ENCODE measurements at regions not wholly inside any gene's neighbourhood (a gene's known extent, or its start where the extent isn't known, plus 50 kb on each side); places are given as distances from the start of the nearest gene placed in this dataset.
"Not testable (repeated sequence)": the region's sequence is repeated elsewhere in the genome, so short reads cannot be mapped to it uniquely, and the experiment has no call there.

GRCh38 chr21:32828908-32829307 lies 57.4 kb upstream of the PAXBP1 start:
- Mint-ChIP-seq H3K4me1 (ENCODE audit: low read depth, unreplicated experiment) (no peaks in the 10 kb centered on the region), H3K27me3 (ENCODE audit: low read depth, unreplicated experiment) (no peaks in the 10 kb centered on the region), H3K36me3 (ENCODE audit: low read depth, unreplicated experiment) (no peaks in the 10 kb centered on the region), H3K4me3 (ENCODE audit: unreplicated experiment) (no peak overlapping the region), H3K9me3 (ENCODE audit: unreplicated experiment) (no peaks in the 10 kb centered on the region), H3K27ac (ENCODE audit: unreplicated experiment) (no peak overlapping the region)
- H3K4me3 ChIP-seq (ENCODE audit: insufficient read depth, low read depth, low read length): no peak overlapping the region
- H3K9me3 ChIP-seq (ENCODE audit: insufficient read depth, low read depth, low read length): no peaks in the 10 kb centered on the region
- no peak for DNase-seq (ENCODE audit: low read depth)
- FAIRE-seq: no peak
- no peak overlapping the region for H2AFZ ChIP-seq (ENCODE audit: low read depth, low read length)
- no peaks in the 10 kb centered on the region for H4K20me1 ChIP-seq (ENCODE audit: insufficient read depth, low read length)
- H3K9ac ChIP-seq (ENCODE audit: low read length): no peak overlapping the region
- H3K27ac ChIP-seq (ENCODE audit: low read depth, low read length): no peak overlapping the region
- no peaks in the 10 kb centered on the region for H3K4me1 ChIP-seq (ENCODE audit: insufficient read depth, low read length)
- H3K36me3 ChIP-seq (ENCODE audit: insufficient read depth, low read length): no peaks in the 10 kb centered on the region
- TF ChIP-seq EZH2 (IDR thresholded peaks at IDR 0.05; ENCODE audit: insufficient read depth, low read length): no peak
- TF ChIP-seq, protein P1, sequence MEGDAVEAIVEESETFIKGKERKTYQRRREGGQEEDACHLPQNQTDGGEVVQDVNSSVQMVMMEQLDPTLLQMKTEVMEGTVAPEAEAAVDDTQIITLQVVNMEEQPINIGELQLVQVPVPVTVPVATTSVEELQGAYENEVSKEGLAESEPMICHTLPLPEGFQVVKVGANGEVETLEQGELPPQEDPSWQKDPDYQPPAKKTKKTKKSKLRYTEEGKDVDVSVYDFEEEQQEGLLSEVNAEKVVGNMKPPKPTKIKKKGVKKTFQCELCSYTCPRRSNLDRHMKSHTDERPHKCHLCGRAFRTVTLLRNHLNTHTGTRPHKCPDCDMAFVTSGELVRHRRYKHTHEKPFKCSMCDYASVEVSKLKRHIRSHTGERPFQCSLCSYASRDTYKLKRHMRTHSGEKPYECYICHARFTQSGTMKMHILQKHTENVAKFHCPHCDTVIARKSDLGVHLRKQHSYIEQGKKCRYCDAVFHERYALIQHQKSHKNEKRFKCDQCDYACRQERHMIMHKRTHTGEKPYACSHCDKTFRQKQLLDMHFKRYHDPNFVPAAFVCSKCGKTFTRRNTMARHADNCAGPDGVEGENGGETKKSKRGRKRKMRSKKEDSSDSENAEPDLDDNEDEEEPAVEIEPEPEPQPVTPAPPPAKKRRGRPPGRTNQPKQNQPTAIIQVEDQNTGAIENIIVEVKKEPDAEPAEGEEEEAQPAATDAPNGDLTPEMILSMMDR (IDR thresholded peaks at IDR 0.05; ENCODE audit: insufficient read depth, low read depth, low read length): no peak
- peaks cover 7% of the 10 kb centered on the region for H3K27me3 ChIP-seq (ENCODE audit: insufficient read depth, low read length)
- no peaks in the 10 kb centered on the region for H3K79me2 ChIP-seq (ENCODE audit: insufficient read depth, low read length)
- no peak overlapping the region for H3K4me2 ChIP-seq (ENCODE audit: low read length)

GRCh38 chr21:32829504-32829903 lies 57.9 kb upstream of the PAXBP1 start:
- Histone ChIP-seq H3K4me1 (ENCODE audit: insufficient read depth, low read length) (no peaks in the 10 kb centered on the region), H4K20me1 (ENCODE audit: insufficient read depth, low read length) (no peaks in the 10 kb centered on the region), H2AFZ (ENCODE audit: low read depth, low read length) (no peak overlapping the region), H3K9me3 (ENCODE audit: insufficient read depth, low read depth, low read length) (no peaks in the 10 kb centered on the region), H3K4me2 (ENCODE audit: low read length) (no peak overlapping the region), H3K27ac (ENCODE audit: low read depth, low read length) (no peak overlapping the region), H3K9ac (ENCODE audit: low read length) (no peak overlapping the region), H3K27me3 (ENCODE audit: insufficient read depth, low read length) (peaks cover 12% of the 10 kb centered on the region), H3K4me3 (ENCODE audit: insufficient read depth, low read depth, low read length) (no peak overlapping the region), H3K79me2 (ENCODE audit: insufficient read depth, low read length) (no peaks in the 10 kb centered on the region), H3K36me3 (ENCODE audit: insufficient read depth, low read length) (no peaks in the 10 kb centered on the region)
- TF ChIP-seq, protein P1 (IDR thresholded peaks at IDR 0.05; ENCODE audit: insufficient read depth, low read depth, low read length): no peak
- TF ChIP-seq EZH2 (IDR thresholded peaks at IDR 0.05; ENCODE audit: insufficient read depth, low read length): no peak
- Mint-ChIP-seq H3K27me3 (ENCODE audit: low read depth, unreplicated experiment) (no peaks in the 10 kb centered on the region), H3K9me3 (ENCODE audit: unreplicated experiment) (no peaks in the 10 kb centered on the region), H3K27ac (ENCODE audit: unreplicated experiment) (no peak overlapping the region), H3K4me1 (ENCODE audit: low read depth, unreplicated experiment) (no peaks in the 10 kb centered on the region), H3K4me3 (ENCODE audit: unreplicated experiment) (no peak overlapping the region), H3K36me3 (ENCODE audit: low read depth, unreplicated experiment) (no peaks in the 10 kb centered on the region)
- DNase-seq (ENCODE audit: low read depth) (no peak), FAIRE-seq (no peak)

- not testable (repeated sequence) for H3K27ac ChIP-seq (ENCODE audit: low read depth, low read length); H4K20me1 ChIP-seq (ENCODE audit: insufficient read depth, low read length); H3K4me1 ChIP-seq (ENCODE audit: insufficient read depth, low read length); H3K27me3 Mint-ChIP-seq (ENCODE audit: low read depth, unreplicated experiment); FAIRE-seq; H3K9me3 ChIP-seq (ENCODE audit: insufficient read depth, low read depth, low read length); H3K79me2 ChIP-seq (ENCODE audit: insufficient read depth, low read length); H3K4me2 ChIP-seq (ENCODE audit: low read length); H3K9ac ChIP-seq (ENCODE audit: low read length); H3K4me3 Mint-ChIP-seq (ENCODE audit: unreplicated experiment); H3K36me3 Mint-ChIP-seq (ENCODE audit: low read depth, unreplicated experiment); H3K27ac Mint-ChIP-seq (ENCODE audit: unreplicated experiment); DNase-seq (ENCODE audit: low read depth); H3K36me3 ChIP-seq (ENCODE audit: insufficient read depth, low read length); H3K9me3 Mint-ChIP-seq (ENCODE audit: unreplicated experiment); H3K4me1 Mint-ChIP-seq (ENCODE audit: low read depth, unreplicated experiment); H2AFZ ChIP-seq (ENCODE audit: low read depth, low read length); H3K4me3 ChIP-seq (ENCODE audit: insufficient read depth, low read depth, low read length)
- peaks cover 15% of the 10 kb centered on the region for H3K27me3 ChIP-seq (ENCODE audit: insufficient read depth, low read length)
These were observed 60.2 kb upstream of the PAXBP1 start for GRCh38 chr21:32831779-32832178.
